Neuron (in vitro differentiated cells): ENCODE measurements at regions not wholly inside any gene's neighbourhood (a gene's known extent, or its start where the extent isn't known, plus 50 kb on each side); places are given as distances from the start of the nearest gene placed in this dataset.

Experiments used
- H2AFZ ChIP-seq: one replicate; pipeline ENCODE4 v1.6.1; 2013; ENCODE audit warnings: low read depth, mild to moderate bottlenecking, inconsistent platforms, low read length, moderate library complexity
- H3K27me3 ChIP-seq: one replicate; pipeline ENCODE4 v1.6.1; 2013; ENCODE audit warnings: low read length; ENCODE audit not compliant: insufficient read depth
- H3K36me3 ChIP-seq: one replicate; pipeline ENCODE4 v1.6.1; 2013; ENCODE audit warnings: low read length; ENCODE audit not compliant: insufficient read depth
- H3K4me1 ChIP-seq: one replicate; pipeline ENCODE4 v1.6.1; 2013; ENCODE audit warnings: low read length; ENCODE audit not compliant: insufficient read depth
- H3K4me3 ChIP-seq: 2 replicates; pipeline ENCODE4 v1.5.1; 2013; ENCODE audit warnings: mild to moderate bottlenecking, low read length, moderate library complexity
- H3K9me3 ChIP-seq: one replicate; pipeline ENCODE4 v1.6.1; 2013; ENCODE audit warnings: low read length

DNA sequence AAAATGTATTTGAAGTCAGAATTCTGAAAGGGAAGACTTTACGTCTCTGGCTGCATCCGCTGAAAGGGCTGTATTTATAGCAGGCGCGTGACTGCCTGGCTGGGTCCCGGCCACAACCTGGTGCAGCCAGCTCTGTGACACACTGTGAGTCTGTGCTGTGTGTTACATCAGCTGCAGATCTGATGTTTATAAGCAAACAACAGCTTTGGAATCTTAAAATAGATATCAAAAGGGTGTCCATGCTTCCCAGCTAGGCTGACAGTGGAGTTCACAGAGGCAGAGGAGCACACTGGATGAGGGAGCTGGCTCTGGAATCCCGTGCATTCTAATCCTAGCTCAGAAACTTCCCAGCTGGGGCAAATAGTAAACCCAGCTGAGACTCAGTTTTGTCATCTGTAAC lies 433.4 kb upstream of the BRINP1 start:
- H3K9me3 ChIP-seq: no peaks in the 10 kb centered on the region
- H3K27me3 ChIP-seq: no peaks in the 10 kb centered on the region
- H3K36me3 ChIP-seq: no peaks in the 10 kb centered on the region
- H3K4me1 ChIP-seq: no peaks in the 10 kb centered on the region
- H3K4me3 ChIP-seq: no peak overlapping the region
- H2AFZ ChIP-seq: no peak overlapping the region

DNA sequence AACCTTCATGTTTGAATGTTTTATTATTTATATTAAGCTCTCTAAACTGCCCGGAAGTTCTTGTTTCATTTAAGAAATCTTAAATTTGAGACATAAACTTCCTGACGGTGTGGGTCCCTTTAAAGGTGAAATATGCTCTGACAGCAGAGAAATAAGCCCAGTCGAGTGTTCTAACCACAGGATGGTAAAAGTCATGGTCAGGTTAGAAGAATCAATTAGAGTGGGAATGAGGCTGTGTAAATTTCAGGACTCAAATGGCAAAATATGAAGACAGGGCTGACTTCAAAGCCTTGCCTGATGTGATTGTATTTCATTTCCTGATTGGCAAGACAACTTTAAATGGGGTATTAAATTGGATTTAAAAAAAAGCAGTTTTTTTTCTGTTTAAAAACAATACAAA lies 432.9 kb upstream of the BRINP1 start:
- H2AFZ ChIP-seq: no peak overlapping the region
- no peaks in the 10 kb centered on the region for H3K9me3 ChIP-seq

GRCh38 chr9:119801311-119801710 lies 432.1 kb upstream of the BRINP1 start:
- no peak overlapping the region for H2AFZ ChIP-seq
- H3K36me3 ChIP-seq: no peaks in the 10 kb centered on the region
- no peaks in the 10 kb centered on the region for H3K27me3 ChIP-seq
- H3K9me3 ChIP-seq: no peaks in the 10 kb centered on the region
- H3K4me3 ChIP-seq: no peak overlapping the region
- H3K4me1 ChIP-seq: no peaks in the 10 kb centered on the region

More for the DNA sequence above, 432.9 kb upstream of the BRINP1 start:
- Histone ChIP-seq H3K4me1 (no peaks in the 10 kb centered on the region), H3K36me3 (no peaks in the 10 kb centered on the region), H3K27me3 (no peaks in the 10 kb centered on the region), H3K4me3 (no peak overlapping the region)

- Histone ChIP-seq H3K9me3 (no peaks in the 10 kb centered on the region), H3K27me3 (no peaks in the 10 kb centered on the region), H3K4me1 (no peaks in the 10 kb centered on the region), H3K4me3 (no peak overlapping the region), H2AFZ (no peak overlapping the region), H3K36me3 (no peaks in the 10 kb centered on the region)
Measured at GRCh38 chr9:119795395-119795794, 426.2 kb upstream of the BRINP1 start.

DNA sequence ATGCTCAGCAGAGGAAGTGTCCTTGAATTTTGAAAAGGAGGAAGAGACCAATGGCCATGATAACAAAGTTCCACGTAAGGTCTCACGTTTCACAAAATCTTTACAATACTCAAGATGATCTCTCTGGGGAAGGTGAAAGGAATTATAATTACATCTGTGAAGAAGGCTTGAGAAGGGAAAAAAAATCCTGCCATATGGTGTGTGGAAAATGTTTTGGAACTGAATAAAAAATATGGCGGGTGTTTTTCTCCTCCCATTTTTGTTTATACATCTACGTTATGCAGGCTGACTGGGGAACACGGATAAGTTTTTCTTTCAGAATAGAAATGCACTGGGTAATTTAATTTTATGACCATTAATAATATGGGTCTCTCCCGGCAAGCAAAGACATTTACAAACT lies 425.6 kb upstream of the BRINP1 start:
- Histone ChIP-seq H3K27me3 (no peaks in the 10 kb centered on the region), H3K9me3 (no peaks in the 10 kb centered on the region), H3K4me3 (no peak overlapping the region), H2AFZ (no peak overlapping the region), H3K4me1 (no peaks in the 10 kb centered on the region), H3K36me3 (no peaks in the 10 kb centered on the region)

DNA sequence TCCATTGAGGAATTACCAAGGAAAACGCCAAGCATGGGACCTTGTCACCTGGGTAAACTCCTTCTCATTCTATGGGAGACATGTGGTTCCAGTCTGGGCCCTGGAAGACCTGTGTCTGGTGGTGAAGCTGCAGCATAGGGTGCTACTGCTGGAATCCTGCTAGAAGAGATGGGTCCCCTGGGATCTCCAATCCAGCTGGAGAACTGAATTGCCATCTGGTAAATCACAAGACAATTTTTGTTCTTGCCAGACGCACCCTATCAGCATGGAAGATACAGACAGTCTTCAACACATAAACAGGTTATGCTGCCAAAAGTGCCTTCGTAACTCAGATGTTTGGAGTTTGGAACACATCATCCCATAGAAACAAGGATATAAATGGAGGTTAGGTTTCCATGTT lies 424.0 kb upstream of the BRINP1 start:
- H2AFZ ChIP-seq: no peak overlapping the region
- H3K27me3 ChIP-seq: no peaks in the 10 kb centered on the region
- H3K4me3 ChIP-seq: no peak overlapping the region
- H3K4me1 ChIP-seq: no peaks in the 10 kb centered on the region
- H3K36me3 ChIP-seq: no peaks in the 10 kb centered on the region
- H3K9me3 ChIP-seq: no peaks in the 10 kb centered on the region

DNA sequence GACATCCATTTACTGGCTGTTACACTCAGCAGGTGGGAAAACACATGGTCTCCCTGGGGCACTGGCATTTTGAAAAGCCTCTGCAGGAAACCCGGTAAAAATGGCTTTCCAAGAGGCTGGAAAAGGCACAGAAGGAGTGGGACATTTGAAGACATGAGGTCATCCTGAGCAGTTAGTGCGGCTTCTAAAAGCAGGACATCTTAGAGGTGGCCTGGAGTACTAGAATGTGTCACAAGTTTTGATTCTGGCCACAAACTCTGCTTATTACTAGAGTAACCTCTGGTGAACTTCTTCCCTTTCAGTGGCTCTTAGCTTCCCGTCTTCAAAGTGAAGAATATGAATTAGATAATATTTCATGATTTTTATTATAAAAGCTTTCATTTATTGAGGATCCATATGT lies 423.0 kb upstream of the BRINP1 start:
- Histone ChIP-seq H3K4me3 (no peak overlapping the region), H3K4me1 (no peaks in the 10 kb centered on the region), H3K9me3 (no peaks in the 10 kb centered on the region)

DNA sequence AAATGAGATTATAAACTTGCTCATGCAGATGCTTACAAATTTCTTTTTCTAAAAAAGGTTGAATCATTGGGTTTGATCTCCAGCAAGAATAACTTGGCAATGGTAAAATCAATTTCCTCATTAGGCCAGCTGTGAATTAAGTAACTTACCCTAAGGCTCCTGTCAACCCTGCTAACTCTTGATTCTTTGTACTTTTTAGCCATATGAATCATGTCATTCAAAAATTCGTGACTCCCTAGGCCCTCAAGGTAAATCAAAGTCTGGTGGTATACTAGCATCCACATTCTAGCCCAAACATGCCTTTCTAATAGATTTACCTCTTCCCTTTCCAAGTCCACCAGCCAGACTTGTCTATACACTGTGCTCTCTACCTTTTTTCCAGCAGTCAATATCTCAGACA lies 420.8 kb upstream of the BRINP1 start:
- H3K4me1 ChIP-seq: no peaks in the 10 kb centered on the region
- no peaks in the 10 kb centered on the region for H3K9me3 ChIP-seq
- no peak overlapping the region for H2AFZ ChIP-seq
- no peaks in the 10 kb centered on the region for H3K36me3 ChIP-seq
- no peak overlapping the region for H3K4me3 ChIP-seq
- no peaks in the 10 kb centered on the region for H3K27me3 ChIP-seq

More for the DNA sequence above, 423.0 kb upstream of the BRINP1 start:
- H3K27me3 ChIP-seq: no peaks in the 10 kb centered on the region
- H3K36me3 ChIP-seq: no peaks in the 10 kb centered on the region
- no peak overlapping the region for H2AFZ ChIP-seq

DNA sequence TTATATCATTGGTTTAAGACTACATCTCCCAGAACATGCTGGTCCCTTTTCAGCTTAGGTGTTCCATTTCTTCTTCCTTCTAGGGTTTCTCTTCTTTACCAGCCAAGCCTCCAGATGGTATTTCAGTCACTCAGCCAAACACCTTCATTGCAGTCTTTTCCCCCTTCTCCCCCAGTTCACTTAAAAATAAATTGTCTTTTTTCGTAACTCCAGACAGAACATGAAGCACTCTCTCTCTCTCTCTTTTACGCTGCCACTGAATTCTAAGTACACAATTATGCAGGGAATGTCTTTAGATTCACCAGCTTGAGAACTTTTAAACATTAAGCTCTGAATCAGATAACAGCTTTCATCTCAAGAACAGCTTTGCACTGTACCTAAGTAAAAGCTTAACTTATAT lies 419.7 kb upstream of the BRINP1 start:
- no peak overlapping the region for H2AFZ ChIP-seq
- no peaks in the 10 kb centered on the region for H3K27me3 ChIP-seq
- no peak overlapping the region for H3K4me3 ChIP-seq
- H3K9me3 ChIP-seq: no peaks in the 10 kb centered on the region
- no peaks in the 10 kb centered on the region for H3K36me3 ChIP-seq
- H3K4me1 ChIP-seq: no peaks in the 10 kb centered on the region

DNA sequence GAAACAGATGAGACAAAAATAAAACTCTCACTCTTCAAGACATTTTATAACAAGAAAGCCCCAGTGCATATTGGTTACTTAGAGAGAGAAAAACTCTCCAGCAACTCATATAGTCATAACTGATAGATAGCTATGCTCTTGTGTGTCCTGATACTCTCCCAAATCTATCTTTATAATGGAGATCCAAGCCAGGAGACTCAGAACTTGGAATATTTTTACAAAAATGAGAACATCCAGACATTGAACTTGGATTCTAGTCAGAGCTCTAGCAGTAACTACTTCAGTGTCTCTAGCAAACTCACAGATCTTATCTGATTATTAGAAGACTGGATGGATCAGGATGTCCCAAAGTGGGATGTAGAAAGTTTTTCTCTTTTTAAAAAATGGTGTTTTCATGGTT lies 412.7 kb upstream of the BRINP1 start:
- Histone ChIP-seq H3K4me1 (no peaks in the 10 kb centered on the region), H2AFZ (no peak overlapping the region), H3K9me3 (no peaks in the 10 kb centered on the region), H3K27me3 (no peaks in the 10 kb centered on the region), H3K4me3 (no peak overlapping the region), H3K36me3 (no peaks in the 10 kb centered on the region)

- Histone ChIP-seq H3K36me3 (no peaks in the 10 kb centered on the region), H2AFZ (no peak overlapping the region), H3K4me3 (no peak overlapping the region), H3K27me3 (no peaks in the 10 kb centered on the region), H3K9me3 (no peaks in the 10 kb centered on the region), H3K4me1 (no peaks in the 10 kb centered on the region)
Measured at GRCh38 chr9:119775410-119775809, 406.2 kb upstream of the BRINP1 start.

GRCh38 chr9:119773823-119774222 lies 404.6 kb upstream of the BRINP1 start:
- H3K4me1 ChIP-seq: no peaks in the 10 kb centered on the region
- H3K27me3 ChIP-seq: no peaks in the 10 kb centered on the region
- H3K9me3 ChIP-seq: no peaks in the 10 kb centered on the region
- H3K4me3 ChIP-seq: no peak overlapping the region
- H3K36me3 ChIP-seq: no peaks in the 10 kb centered on the region
- H2AFZ ChIP-seq: no peak overlapping the region

DNA sequence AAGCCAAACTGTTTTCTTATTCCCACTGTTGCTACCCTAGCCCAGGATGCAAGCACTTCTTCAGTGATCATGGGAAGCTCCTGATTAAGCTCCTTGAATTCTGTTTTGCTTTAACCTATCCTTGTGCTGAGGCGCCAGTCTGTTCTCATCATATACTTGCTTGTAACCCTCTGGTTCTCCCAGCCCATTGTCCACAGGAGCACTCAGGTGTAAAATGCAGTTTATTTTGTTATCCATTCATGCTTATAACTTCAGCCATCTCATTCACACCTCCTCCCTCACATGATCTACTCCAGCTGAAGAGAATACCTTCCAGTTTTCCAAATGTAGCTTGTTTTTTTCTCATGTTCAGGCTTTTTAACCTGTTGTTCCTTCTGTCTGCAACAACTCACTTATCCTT lies 402.1 kb upstream of the BRINP1 start:
- no peaks in the 10 kb centered on the region for H3K27me3 ChIP-seq
- no peaks in the 10 kb centered on the region for H3K4me1 ChIP-seq
- no peaks in the 10 kb centered on the region for H3K36me3 ChIP-seq
- no peak overlapping the region for H2AFZ ChIP-seq
- no peaks in the 10 kb centered on the region for H3K9me3 ChIP-seq
- no peak overlapping the region for H3K4me3 ChIP-seq

DNA sequence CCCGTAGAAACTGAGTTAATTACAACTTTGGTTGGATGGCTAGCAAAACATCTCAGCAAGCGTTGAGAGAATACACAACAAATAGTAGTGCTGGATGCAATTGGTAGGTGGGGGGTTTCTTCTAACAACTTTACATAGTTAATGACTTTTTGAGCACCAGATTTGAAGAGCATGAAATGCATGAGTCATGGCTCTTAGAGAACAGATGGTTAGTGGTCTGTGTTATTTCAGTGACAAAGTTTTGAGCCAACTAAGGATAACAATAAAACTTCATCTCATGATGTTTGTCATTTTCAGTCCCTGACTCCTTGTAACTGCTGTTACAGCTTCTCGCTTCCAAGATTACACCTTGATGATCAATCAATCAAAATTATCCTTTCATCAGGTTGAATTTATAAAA lies 399.0 kb upstream of the BRINP1 start:
- H3K4me3 ChIP-seq: no peak overlapping the region
- H3K36me3 ChIP-seq: no peaks in the 10 kb centered on the region
- no peaks in the 10 kb centered on the region for H3K9me3 ChIP-seq
- H2AFZ ChIP-seq: no peak overlapping the region
- no peaks in the 10 kb centered on the region for H3K4me1 ChIP-seq
- H3K27me3 ChIP-seq: no peaks in the 10 kb centered on the region
